PC-3 (cell line): ENCODE measurements at regions not wholly inside any gene's neighbourhood (a gene's known extent, or its start where the extent isn't known, plus 50 kb on each side); places are given as distances from the start of the nearest gene placed in this dataset.

Experiments used
- ATAC-seq: fragments of 200-7000 bp; cut with Tn5 transposase; 2 replicates; pipeline ENCODE4 v1.9.1; 2020; ENCODE audit warnings: mild to moderate bottlenecking, moderate library complexity
- BruUV-seq: library from RNA; stranded (reverse); fragments of 400-500 nt; replicated peaks from 2 replicates; lab custom pipeline; 2021; lab: Mats Ljungman, UMichigan
- CTCF ChIA-PET: fragments of 300-600 bp; sonication (Branson Sonifier 250); formaldehyde crosslinking; loops from one replicate; lab custom pipeline; 2022; ENCODE audit warnings: antibody characterized with exemption; lab: Charles Lee
- POLR2A ChIA-PET: fragments of 300-600 bp; sonication (Branson Sonifier 250); formaldehyde crosslinking; loops from one replicate; lab custom pipeline; 2022; ENCODE audit warnings: antibody characterized with exemption; ENCODE audit not compliant: unreplicated experiment; lab: Charles Lee
- DNase-seq: peaks from one replicate; pipeline ENCODE4 v3.0.0-alpha.2; 2015
- H2AFZ ChIP-seq: fragments of 300-600 bp; sonication (generic); 2 replicates; pipeline ENCODE4 v1.6.0; 2016; ENCODE audit warnings: antibody characterized with exemption, low read length
- H3F3A ChIP-seq: fragments of 300-600 bp; sonication (generic); one replicate; pipeline ENCODE4 v1.6.0; 2017; ENCODE audit warnings: antibody characterized with exemption, low read length, control low read depth, mild to moderate bottlenecking; ENCODE audit not compliant: unreplicated experiment
- H3K27ac ChIP-seq: fragments of 300-600 bp; sonication (generic); 2 replicates; pipeline ENCODE4 v1.5.1; 2016; ENCODE audit warnings: mild to moderate bottlenecking, low read length
- H3K27me3 ChIP-seq: fragments of 300-600 bp; sonication (generic); 2 replicates; pipeline ENCODE4 v1.6.1; 2016; ENCODE audit warnings: low read length, mixed read lengths
- H3K36me3 ChIP-seq: fragments of 300-600 bp; sonication (generic); 2 replicates; pipeline ENCODE4 v1.6.1; 2016; ENCODE audit warnings: low read depth, mixed run types, low read length, mixed read lengths
- H3K4me1 ChIP-seq: fragments of 300-600 bp; sonication (generic); 2 replicates; pipeline ENCODE4 v1.5.1; 2016; ENCODE audit warnings: low read length; ENCODE audit not compliant: insufficient read depth
- H3K4me2 ChIP-seq: fragments of 300-600 bp; sonication (generic); 2 replicates; pipeline ENCODE4 v1.6.0; 2016; ENCODE audit warnings: low read length
- H3K4me3 ChIP-seq: fragments of 300-600 bp; sonication (generic); 2 replicates; pipeline ENCODE4 v1.5.1; 2016; ENCODE audit warnings: mild to moderate bottlenecking, low read length, mixed read lengths
- H3K79me2 ChIP-seq: fragments of 300-600 bp; sonication (generic); 2 replicates; pipeline ENCODE4 v1.6.1; 2017; ENCODE audit warnings: low read length, mixed read lengths
- H3K9ac ChIP-seq: fragments of 300-600 bp; sonication (generic); 2 replicates; pipeline ENCODE4 v1.6.0; 2016; ENCODE audit warnings: mild to moderate bottlenecking, low read length
- H3K9me2 ChIP-seq: fragments of 300-600 bp; sonication (generic); replicated peaks from 2 replicates; pipeline ENCODE4 v1.6.1; 2016; ENCODE audit warnings: mixed run types, low read length, mixed read lengths
- H3K9me3 ChIP-seq: fragments of 300-600 bp; sonication (generic); 2 replicates; pipeline ENCODE4 v1.6.1; 2016; ENCODE audit warnings: low read length, mixed read lengths
- H4K20me1 ChIP-seq: fragments of 300-600 bp; sonication (generic); 2 replicates; pipeline ENCODE4 v1.6.1; 2016; ENCODE audit warnings: low read length, mixed read lengths
- CTCF ChIP-seq: fragments of 300-600 bp; sonication (generic); conservative IDR thresholded peaks from 2 replicates; pipeline ENCODE4 v1.5.1; 2017; ENCODE audit warnings: antibody characterized with exemption, low read depth, mild to moderate bottlenecking, low read length
- EZH2 ChIP-seq: fragments of 300-600 bp; sonication (generic); IDR thresholded peaks from one replicate; pipeline ENCODE4 v1.6.1; 2017; ENCODE audit warnings: antibody characterized with exemption, mild to moderate bottlenecking, low read length; ENCODE audit not compliant: unreplicated experiment
- EZH2phosphoT487 ChIP-seq: fragments of 300-600 bp; sonication (generic); IDR thresholded peaks from 2 replicates; pipeline ENCODE4 v1.6.1; 2018; ENCODE audit warnings: mild to moderate bottlenecking, antibody characterized with exemption, low read length, borderline replicate concordance
- intact Hi-C: fragments of 100-400 bp; cut with micrococcal nuclease; formaldehyde crosslinking; loops from 2 replicates; pipeline ENCODE4 v1.9.0; 2023

- no peaks in the 10 kb centered on the region for H3F3A ChIP-seq
- H3K4me1 ChIP-seq, result no peaks in the 10 kb centered on the region
- POLR2A ChIA-PET, result no interaction called here
- H2AFZ ChIP-seq, result no peak overlapping the region
- no peak overlapping the region for H3K4me3 ChIP-seq
- BruUV-seq, result no TSS peak
- CTCF ChIA-PET, result no interaction called here
- DNase-seq, result no peak
- H3K27ac ChIP-seq, result no peak overlapping the region
- H3K27me3 ChIP-seq, result peaks cover 13% of the 10 kb centered on the region; the same call in 1 of the 2 replicates
- H4K20me1 ChIP-seq, result no peaks in the 10 kb centered on the region
- no peaks in the 10 kb centered on the region for H3K9me2 ChIP-seq
- no peaks in the 10 kb centered on the region for H3K79me2 ChIP-seq
- no peaks in the 10 kb centered on the region for H3K36me3 ChIP-seq
- intact Hi-C loops, result no loop called here
- H3K9me3 ChIP-seq, result no peaks in the 10 kb centered on the region
- no peak for TF ChIP-seq CTCF
- H3K4me2 ChIP-seq, result no peak overlapping the region
- no peak for ATAC-seq
- no peak overlapping the region for H3K9ac ChIP-seq
Measured at GRCh38 chr15:93989440-93989998, 241.8 kb upstream of the MCTP2 start.

GRCh38 chr15:93987068-93987467 lies 244.3 kb upstream of the MCTP2 start:
- CTCF ChIA-PET, result no interaction called here

GRCh38 chr15:93986400-93986984 lies 244.9 kb upstream of the MCTP2 start:
- Histone ChIP-seq H2AFZ (no peak overlapping the region), H3K4me1 (no peaks in the 10 kb centered on the region), H3F3A (no peaks in the 10 kb centered on the region), H3K9ac (no peak overlapping the region), H3K9me2 (no peaks in the 10 kb centered on the region), H3K27ac (no peak overlapping the region), H3K79me2 (no peaks in the 10 kb centered on the region), H3K27me3 (peaks cover 19% of the 10 kb centered on the region), H3K4me3 (no peak overlapping the region), H3K36me3 (no peaks in the 10 kb centered on the region), H4K20me1 (no peaks in the 10 kb centered on the region), H3K9me3 (no peaks in the 10 kb centered on the region), H3K4me2 (no peak overlapping the region)
- TF ChIP-seq EZH2phosphoT487 (no peak), EZH2 (no peak), CTCF (no peak)
- intact Hi-C loops, result no loop called here
- ChIA-PET POLR2A (no interaction called here), CTCF (no interaction called here)
- ATAC-seq (no peak), DNase-seq (no peak)
- BruUV-seq, result no TSS peak

More at GRCh38 chr15:93987068-93987467, 244.3 kb upstream of the MCTP2 start:
- H3F3A ChIP-seq, result no peaks in the 10 kb centered on the region
- TF ChIP-seq EZH2phosphoT487 (no peak), CTCF (no peak), EZH2 (no peak)
- peaks cover 19% of the 10 kb centered on the region for H3K27me3 ChIP-seq
- DNase-seq, result no peak
- ATAC-seq, result no peak
- no peaks in the 10 kb centered on the region for H3K9me3 ChIP-seq
- H3K27ac ChIP-seq, result no peak overlapping the region
- H3K9me2 ChIP-seq, result no peaks in the 10 kb centered on the region
- no peaks in the 10 kb centered on the region for H3K79me2 ChIP-seq
- BruUV-seq, result no TSS peak
- no peaks in the 10 kb centered on the region for H3K4me1 ChIP-seq
- POLR2A ChIA-PET, result no interaction called here
- H3K36me3 ChIP-seq, result no peaks in the 10 kb centered on the region
- no peak overlapping the region for H2AFZ ChIP-seq
- no peak overlapping the region for H3K4me2 ChIP-seq
- intact Hi-C loops, result no loop called here
- no peaks in the 10 kb centered on the region for H4K20me1 ChIP-seq
- no peak overlapping the region for H3K9ac ChIP-seq
- H3K4me3 ChIP-seq, result no peak overlapping the region
